ENCODE measurements at regions not wholly inside any gene's neighbourhood (a gene's known extent, or its start where the extent isn't known, plus 50 kb on each side); places are given as distances from the start of the nearest gene placed in this dataset.

- H3K36me3 ChIP-seq (ENCODE audit: insufficient read depth, low read length) = no peaks in the 10 kb centered on the region
- H3K4me2 ChIP-seq (ENCODE audit: low read length) = no peak overlapping the region
- TF ChIP-seq REST (IDR thresholded peaks at IDR 0.05; ENCODE audit: borderline replicate concordance) (no peak), RAD21 (conservative IDR thresholded peaks at IDR 0.05) (no peak), MXI1 (conservative IDR thresholded peaks at IDR 0.05; ENCODE audit: poor library complexity, severe bottlenecking) (no peak), TAF1 (IDR thresholded peaks at IDR 0.05; ENCODE audit: low read depth) (no peak), CTCF (IDR thresholded peaks at IDR 0.05; ENCODE audit: poor library complexity, severe bottlenecking) (no peak), POLR2AphosphoS5 (IDR thresholded peaks at IDR 0.05) (no peak), SMC3 (conservative IDR thresholded peaks at IDR 0.05; ENCODE audit: poor library complexity) (no peak), EZH2 (IDR thresholded peaks at IDR 0.05; ENCODE audit: borderline replicate concordance, insufficient read depth, low read length, poor library complexity, severe bottlenecking) (no peak), EP300 (conservative IDR thresholded peaks at IDR 0.05; ENCODE audit: poor library complexity, severe bottlenecking) (no peak)
- no peak overlapping the region for H3K27ac ChIP-seq (ENCODE audit: low read length)
- H3K79me2 ChIP-seq (replicated peaks; ENCODE audit: insufficient read depth, low read length) = no peaks in the 10 kb centered on the region
- H3K9me2 ChIP-seq (ENCODE audit: insufficient read depth, low read length) = no peaks in the 10 kb centered on the region
- H4K20me1 ChIP-seq (ENCODE audit: insufficient read depth) = no peaks in the 10 kb centered on the region
- no peak overlapping the region for H2AFZ ChIP-seq (ENCODE audit: low read depth, low read length)
- H3K27me3 ChIP-seq (ENCODE audit: insufficient read depth, low read depth, low read length) = no peaks in the 10 kb centered on the region
- no peaks in the 10 kb centered on the region for H3K9me3 ChIP-seq (ENCODE audit: low read length)
- no peaks in the 10 kb centered on the region for H3F3A ChIP-seq (ENCODE audit: insufficient read depth, low read length, poor library complexity, severe bottlenecking)
- H3K4me3 ChIP-seq (ENCODE audit: low read length) = no peak overlapping the region
- no peak overlapping the region for H3K9ac ChIP-seq (ENCODE audit: low read length)
Measured at GRCh38 chr1:213326281-213327016, 275.4 kb downstream of the RPS6KC1 start.

GRCh38 chr1:213327017-213327667, 276.1 kb downstream of the RPS6KC1 start:
- no peaks in the 10 kb centered on the region for H4K20me1 ChIP-seq (ENCODE audit: insufficient read depth)
- no peaks in the 10 kb centered on the region for H3K27me3 ChIP-seq (ENCODE audit: insufficient read depth, low read depth, low read length)
- H3K27ac ChIP-seq (ENCODE audit: low read length) = no peak overlapping the region
- H3K9me2 ChIP-seq (ENCODE audit: insufficient read depth, low read length) = no peaks in the 10 kb centered on the region
- H3K36me3 ChIP-seq (ENCODE audit: insufficient read depth, low read length) = no peaks in the 10 kb centered on the region
- H3K4me2 ChIP-seq (ENCODE audit: low read length) = no peak overlapping the region
- H3K9ac ChIP-seq (ENCODE audit: low read length) = no peak overlapping the region
- TF ChIP-seq POLR2AphosphoS5 (IDR thresholded peaks at IDR 0.05) = no peak
- TF ChIP-seq REST (IDR thresholded peaks at IDR 0.05; ENCODE audit: borderline replicate concordance) = no peak
- TF ChIP-seq TAF1 (IDR thresholded peaks at IDR 0.05; ENCODE audit: low read depth) = no peak
- TF ChIP-seq RAD21 (conservative IDR thresholded peaks at IDR 0.05) = no peak
- TF ChIP-seq EP300 (conservative IDR thresholded peaks at IDR 0.05; ENCODE audit: poor library complexity, severe bottlenecking) = no peak
- TF ChIP-seq SMC3 (conservative IDR thresholded peaks at IDR 0.05; ENCODE audit: poor library complexity) = no peak
- no peak for TF ChIP-seq EZH2 (IDR thresholded peaks at IDR 0.05; ENCODE audit: borderline replicate concordance, insufficient read depth, low read length, poor library complexity, severe bottlenecking)
- no peak for TF ChIP-seq MXI1 (conservative IDR thresholded peaks at IDR 0.05; ENCODE audit: poor library complexity, severe bottlenecking)
- no peak for TF ChIP-seq CTCF (IDR thresholded peaks at IDR 0.05; ENCODE audit: poor library complexity, severe bottlenecking)
- no peaks in the 10 kb centered on the region for H3K79me2 ChIP-seq (replicated peaks; ENCODE audit: insufficient read depth, low read length)
- no peak overlapping the region for H2AFZ ChIP-seq (ENCODE audit: low read depth, low read length)
- no peaks in the 10 kb centered on the region for H3F3A ChIP-seq (ENCODE audit: insufficient read depth, low read length, poor library complexity, severe bottlenecking)
- H3K4me3 ChIP-seq (ENCODE audit: low read length) = no peak overlapping the region
- H3K9me3 ChIP-seq (ENCODE audit: low read length) = no peaks in the 10 kb centered on the region
